CD4-positive, alpha-beta T cell treated with Interleukin-4 for 4 hours (primary cell): ENCODE measurements at regions not wholly inside any gene's neighbourhood (a gene's known extent, or its start where the extent isn't known, plus 50 kb on each side); places are given as distances from the start of the nearest gene placed in this dataset.

Experiments
- DNase-seq: peaks from one replicate; pipeline ENCODE4 v3.0.0-alpha.2; 2020

DNA sequence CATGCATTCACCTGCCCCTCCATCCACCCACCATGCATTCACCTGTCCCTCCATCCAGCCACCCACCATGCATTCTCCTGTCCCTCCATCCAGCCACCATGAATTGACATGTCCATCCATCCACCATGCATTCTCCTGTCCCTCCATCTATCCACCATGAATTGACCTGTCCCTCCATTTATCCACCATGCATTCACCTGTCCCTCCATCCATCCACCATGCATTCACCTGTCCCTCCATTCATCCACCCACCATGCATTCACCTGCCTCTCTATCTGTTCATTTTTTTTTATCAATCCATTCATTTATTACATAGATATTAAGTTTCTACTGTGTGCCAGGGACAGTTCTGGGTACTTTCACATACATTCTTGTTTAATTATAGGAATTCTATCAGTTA, 69.2 kb downstream of the MYCN start:
- no peak for DNase-seq

DNA sequence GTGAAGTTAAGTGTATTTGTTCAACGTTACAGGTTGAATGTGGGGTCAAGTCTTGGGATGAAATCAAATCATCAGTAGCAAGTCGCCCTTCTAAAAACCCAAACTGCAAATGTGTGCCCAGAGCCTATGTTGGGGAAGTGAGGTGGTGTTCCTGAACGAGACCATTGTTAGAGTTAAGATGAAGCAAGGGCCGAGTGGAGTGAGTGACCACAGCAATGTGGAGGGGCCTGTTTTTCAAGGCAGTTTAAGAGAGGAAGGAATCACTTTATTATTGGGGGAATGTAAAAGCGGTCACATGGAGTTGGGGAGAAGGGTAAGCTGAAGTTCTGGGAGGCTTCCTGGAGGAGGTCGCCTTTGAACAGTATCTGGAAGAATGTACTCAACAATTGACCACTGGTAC, 68.5 kb downstream of the MYCN start:
- no peak for DNase-seq

DNA sequence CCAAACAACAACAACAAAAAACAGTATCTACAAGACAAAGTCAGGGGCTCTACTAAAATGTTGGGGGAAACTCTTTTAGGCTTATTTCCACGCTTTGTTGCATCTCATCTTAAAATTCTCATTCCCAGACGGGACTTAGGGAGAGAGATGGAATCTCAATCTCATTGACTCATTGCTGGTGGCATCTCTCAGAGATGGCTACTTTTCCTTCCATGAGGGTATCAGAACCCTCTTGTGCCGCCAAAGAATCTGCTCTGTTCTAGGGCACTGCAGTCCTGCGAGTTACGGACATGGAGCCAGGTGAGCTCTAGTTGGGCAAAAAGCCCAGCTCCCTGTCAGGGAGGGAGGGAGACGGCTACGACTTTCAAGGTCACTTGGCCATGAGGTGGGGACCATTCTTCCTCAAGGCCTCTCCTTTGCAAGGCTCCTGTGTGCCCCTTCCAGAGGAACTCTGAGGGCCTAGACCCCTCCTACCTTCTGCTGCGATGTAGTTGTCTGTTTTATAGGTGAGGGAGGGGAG, 68.0 kb downstream of the MYCN start:
- no peak for DNase-seq

DNA sequence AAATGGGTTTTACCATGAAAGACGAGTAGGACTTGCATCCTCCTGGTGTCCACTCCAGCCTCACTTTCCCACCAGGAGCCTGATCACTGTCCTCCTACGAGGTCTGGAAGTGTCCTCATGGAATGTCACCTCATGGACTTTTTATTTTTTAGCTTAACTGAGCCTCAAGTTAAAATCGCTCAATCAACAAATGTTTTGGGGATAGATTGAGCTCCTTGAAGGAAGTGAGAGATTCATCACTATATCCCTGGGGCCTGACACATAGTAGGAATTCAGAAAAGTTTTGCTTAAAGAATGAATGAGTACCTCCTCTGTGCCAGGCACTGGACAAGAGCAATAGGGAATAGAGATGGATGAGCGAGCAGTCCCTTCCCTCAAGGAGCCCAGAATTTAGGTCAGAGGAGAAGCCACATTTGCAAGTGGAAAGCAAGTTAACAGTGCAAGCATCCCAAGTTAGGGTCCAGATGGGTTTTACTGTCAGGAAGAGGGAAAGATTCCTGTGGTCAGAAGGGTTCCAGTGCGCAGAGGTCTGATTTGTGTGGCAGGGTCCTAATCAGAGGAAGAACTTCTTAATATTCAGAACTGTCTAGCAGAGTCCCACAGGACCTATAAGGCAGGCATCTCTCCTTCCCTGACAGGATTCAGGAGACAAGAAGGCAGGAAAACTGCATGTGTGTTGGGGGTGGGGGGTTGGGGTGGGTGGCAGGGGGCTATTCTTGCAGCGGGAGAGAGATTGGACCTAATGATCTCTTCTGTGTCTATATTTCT, 67.0 kb downstream of the MYCN start:
- no peak for DNase-seq

DNA sequence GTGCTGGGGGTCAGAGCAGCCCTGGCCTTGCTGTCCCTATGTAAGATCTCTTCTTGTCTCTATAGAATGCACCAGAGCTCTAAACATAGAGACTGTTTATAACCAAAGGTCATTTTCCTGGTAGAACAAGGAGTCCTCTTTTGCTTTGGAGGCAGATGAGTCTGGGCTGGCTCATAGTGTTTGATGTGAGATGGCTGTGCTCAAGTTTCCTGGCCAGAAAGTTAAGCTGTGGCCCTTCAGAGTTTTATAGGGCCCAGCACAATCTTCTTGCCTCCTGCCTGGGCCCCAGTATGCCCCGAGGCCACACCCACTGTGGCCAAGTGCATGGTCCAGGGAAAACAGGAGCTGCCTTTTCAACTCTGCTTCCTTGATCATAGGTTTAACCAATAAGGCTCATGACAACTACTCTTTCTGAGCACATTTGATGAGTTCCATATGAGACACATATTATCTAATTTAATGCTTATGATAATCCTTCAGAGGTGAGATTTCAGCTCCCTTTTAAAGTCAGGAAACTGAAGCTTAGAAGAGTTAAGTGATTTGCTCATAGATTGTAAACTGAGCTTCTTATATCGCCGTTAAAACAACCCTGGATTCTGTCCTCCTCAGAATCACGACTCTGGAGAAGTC, 66.3 kb downstream of the MYCN start:
- no peak for DNase-seq

DNA sequence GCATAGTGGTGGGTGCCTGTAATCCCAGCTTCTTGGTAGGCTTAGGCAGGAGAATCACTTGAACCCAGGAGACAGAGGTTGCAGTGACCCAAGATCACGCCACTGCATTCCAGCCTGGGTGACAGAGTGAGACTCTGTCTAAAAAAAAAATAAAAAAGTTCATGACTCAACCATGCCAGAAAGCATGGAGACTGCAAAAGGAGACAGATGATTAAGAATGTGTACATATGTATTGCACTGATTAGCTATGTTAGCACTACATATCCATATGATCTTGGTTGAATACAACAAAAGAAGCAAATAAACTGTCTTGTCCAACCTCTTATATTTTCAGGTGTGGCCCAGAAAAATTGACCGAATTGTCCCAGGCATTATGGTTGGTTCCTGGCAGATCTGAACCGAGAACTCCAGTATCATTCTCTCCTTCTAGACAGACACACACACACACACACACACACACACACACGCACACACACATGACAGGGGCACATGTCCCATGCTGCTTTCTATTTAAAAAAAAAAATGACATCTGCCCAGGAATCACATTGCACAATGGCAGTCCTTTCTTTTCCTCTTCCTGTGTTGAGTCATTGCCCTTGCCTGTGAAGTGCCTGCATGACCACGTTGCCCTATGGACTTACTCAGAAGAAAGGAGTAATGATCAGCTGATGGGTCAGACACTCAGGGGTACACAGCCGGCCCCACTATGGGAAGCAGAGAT, 65.6 kb downstream of the MYCN start:
- no peak for DNase-seq

DNA sequence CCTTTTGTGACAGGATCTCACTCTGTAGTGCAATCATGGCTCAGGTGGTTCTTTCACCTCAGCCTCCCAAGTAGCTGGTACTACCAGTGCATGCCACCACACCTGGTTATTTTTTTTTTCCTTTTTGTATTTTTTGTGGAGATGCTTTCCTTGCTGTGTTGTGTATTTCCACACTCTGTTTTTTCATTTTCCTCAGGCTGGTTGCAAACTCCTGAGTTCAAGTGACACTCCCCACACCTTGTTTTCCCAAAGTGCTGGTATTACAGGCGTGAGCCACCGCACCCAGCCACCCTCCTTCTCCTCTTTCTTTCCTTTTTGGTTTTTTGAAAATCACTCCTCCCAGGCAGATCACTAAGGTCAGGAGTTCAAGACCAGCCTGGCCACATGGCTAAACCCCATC, 65.0 kb downstream of the MYCN start:
- no peak for DNase-seq

DNA sequence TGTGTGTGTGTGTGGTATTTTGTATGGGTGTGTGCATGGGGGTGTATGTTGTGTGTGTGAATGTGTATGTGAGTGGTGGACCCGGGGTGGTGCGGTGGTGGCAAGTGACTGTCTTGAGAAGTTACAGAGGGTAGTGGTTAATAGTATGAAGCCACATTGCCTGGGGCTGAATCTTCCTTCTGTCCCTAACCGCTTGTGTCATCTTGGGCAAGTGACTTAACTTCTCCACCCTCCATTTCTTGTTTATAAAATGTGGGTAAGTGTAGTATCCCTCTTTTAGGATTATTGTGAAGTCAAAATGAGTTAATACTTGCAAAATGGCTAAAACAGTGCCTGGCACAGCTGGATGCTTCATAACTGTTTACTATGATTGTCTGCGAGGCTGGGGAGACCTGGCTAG, 63.5 kb downstream of the MYCN start:
- no peak for DNase-seq

DNA sequence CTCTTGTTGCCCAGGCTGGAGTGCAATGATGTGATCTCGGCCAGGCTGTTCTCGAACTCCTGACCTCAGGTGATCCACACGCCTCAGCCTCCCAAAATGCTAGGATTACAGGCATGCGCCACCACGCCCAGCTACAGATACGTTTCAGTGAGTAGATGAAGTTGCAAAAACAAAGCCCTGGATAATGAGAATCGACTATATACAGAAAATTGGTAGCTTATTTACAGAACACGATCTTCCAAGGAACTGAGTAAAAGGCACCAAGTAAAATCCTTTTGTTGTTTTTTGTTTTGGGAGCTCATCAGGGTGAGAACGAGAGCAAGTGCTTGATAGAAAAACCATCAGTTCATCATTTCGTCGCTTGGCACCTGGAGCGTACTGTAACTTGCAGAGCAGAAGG, 62.8 kb downstream of the MYCN start:
- no peak for DNase-seq

DNA sequence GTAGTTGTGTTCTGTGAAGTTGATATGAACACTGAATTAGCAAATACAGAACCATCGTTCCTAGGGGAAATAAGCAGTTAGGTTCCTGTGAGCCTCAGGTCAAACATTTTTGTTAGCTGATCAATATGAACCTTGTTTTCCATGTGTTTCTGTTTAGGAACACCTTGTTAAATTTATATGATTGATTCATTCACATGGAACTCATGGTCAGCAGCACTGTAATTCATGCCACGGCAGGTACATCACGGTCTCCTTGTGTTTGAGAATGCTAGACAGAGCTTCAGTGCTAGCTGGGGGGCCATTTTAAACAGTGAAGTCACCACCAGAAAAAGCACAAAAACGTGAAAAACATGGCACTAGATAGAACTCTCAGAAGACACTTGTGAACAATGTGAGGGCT, 62.2 kb downstream of the MYCN start:
- DNase-seq: no peak

DNA sequence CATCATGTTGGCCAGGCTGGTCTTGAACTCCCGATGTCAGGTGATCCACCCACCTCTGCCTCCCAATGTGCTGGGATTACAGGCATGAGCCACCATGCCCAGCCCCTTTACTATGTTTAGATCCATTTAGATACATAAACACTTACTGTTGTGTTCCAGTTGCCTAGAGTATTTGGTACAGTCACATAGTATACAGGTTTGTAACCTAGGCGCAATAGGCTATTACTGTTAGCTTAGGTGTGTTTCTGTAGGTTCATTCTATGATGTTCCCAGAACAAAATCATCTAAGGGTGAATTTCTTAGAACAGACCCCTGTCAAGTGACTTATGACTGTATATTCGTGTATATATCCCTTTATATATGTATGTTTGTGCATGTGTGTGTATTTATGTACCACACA, 61.8 kb downstream of the MYCN start:
- DNase-seq: no peak

DNA sequence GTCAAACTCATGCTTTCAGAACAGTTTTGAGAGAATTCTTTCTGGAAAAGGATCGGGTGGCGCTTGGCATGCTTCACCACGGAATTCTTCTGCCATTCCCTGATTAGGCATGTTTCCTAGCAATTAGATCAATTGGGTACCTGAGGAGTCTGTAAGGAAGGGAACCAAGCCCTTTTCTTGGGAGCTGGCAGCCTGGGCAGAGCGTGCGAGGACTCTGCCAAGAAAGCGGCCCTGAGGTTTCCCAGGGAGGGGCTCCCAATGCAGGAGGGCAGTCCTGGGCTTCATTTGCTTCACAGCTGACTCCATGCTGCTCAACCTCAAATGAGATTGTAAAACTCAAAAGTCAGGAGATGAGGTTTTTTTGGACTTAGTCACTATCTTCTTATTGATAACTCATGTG, 60.3 kb downstream of the MYCN start:
- no peak for DNase-seq

DNA sequence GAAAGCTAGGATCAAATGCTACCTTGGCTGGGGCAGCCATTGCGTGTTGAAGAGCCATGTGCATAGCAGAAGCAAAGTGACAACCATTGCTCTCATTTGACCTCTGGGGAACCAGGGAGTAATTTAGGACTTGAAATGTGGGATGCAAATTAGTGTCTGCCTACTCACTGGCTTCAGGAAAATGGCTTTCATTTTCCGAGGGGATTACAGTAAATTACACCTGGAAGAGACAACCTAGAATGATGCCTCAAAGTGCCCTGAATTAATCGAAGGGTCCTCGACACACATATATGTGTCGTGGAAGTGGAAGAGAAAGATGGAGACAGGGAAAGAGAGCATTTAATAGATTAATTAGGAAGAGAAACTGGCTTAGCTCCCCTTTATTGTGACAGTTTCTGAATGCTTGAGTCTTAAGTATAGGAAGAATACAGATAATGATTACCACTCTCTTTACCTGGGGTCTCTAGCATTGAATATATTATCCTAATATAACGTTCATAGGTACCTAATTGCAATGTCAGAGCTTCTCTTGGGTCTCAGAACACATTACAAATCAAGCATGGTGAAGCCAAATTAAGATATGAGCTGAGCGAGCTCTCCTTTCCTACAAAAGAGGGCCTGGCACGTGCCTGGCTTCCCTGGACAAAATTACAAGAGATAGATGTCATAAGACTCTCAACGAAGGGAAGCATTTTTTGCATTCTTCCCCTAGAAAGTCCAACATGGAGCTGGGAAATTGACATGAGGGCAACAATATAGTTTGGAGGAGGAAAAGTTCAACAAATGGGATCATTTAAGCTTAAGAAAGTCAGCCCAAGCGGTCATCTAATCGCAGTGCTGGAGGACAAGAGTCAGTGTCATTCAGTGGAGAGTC, 59.5 kb downstream of the MYCN start:
- no peak for DNase-seq

DNA sequence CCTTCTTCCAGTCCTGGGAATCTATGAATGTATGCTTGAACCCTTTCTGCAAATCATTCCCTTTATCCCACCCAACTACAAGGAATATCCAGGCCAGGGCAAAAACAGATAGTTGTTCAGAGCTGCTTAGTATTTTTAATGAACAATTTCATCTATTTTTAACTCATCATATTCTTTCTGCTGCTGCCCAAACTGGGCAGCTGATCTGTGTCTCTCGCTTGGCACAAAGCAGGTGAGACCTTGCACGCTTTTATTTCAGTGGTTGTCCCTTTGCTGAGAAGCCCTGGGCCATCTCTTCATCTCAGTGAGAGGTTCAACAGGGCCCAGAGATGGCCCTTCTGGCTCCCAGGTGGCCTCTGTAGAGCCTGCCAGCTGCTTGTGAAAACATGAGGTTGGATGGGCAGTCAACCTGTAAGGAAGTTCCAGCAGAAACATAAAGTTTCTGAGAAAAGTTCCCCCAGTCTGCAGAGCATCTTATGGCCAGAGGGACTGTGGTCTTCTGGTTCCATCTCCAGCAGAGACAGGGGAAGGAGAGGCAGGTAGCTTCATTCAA, 57.5 kb downstream of the MYCN start:
- no peak for DNase-seq

DNA sequence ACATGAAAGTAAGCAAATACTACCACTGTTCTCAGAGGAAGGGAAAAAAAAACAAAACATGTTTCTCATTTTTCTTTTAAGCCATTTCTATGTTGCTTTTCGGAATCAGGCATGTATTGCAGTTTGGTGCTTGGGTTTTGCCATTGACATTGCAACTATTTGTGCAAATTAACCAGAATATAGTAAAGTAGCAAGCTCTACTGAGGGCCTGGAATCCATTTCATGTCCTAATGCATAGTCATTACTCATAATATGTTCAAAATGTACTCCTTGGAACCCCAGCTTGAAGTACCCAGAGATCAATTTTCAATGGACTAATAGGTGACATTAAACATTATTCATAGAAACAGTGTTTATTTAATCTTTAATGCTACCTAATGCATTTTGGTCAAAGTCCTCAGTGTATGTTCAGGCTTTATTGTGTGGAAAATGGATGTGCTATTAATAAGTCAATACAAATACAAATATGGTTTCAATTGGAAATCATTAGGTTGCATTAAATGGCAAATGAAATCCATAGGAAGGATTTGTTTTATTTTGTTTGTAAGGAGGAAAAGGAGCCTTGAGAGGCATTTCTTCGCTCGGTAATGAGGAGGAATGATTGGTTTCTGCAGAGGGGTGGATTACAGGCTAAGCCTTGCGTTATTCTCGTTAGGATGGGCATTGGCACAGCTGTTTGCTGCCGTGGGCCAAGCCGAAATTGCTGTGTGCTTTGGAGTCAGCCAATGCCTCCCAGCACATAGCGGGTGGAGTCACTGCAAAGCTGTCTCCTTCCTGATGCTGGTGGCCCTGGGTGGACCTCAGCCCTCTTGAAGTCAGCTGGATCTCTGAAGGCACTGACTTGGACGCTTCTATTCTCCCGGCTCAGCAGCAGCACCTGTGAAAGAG, 56.4 kb downstream of the MYCN start:
- DNase-seq: no peak
